Neural cell (in vitro differentiated cells): ENCODE measurements at regions not wholly inside any gene's neighbourhood (a gene's known extent, or its start where the extent isn't known, plus 50 kb on each side); places are given as distances from the start of the nearest gene placed in this dataset.

Experiments
- H2AFZ ChIP-seq: fragments of 200-600, 300-800 bp; sonication (generic), shearing (Covaris generic); 2 replicates; pipeline ENCODE4 v1.6.0; 2014; ENCODE audit warnings: low read depth, mild to moderate bottlenecking, antibody characterized with exemption, low read length, moderate library complexity
- H3F3A ChIP-seq: fragments of 200-600 bp; shearing (Covaris generic); 2 replicates; pipeline ENCODE4 v1.6.1; 2016; ENCODE audit warnings: mild to moderate bottlenecking, moderate library complexity, mixed read lengths, antibody characterized with exemption, low read length; ENCODE audit not compliant: insufficient read depth, poor library complexity, severe bottlenecking
- H3K27ac ChIP-seq: fragments of 200-600, 300-800 bp; sonication (generic), shearing (Covaris generic); 2 replicates; pipeline ENCODE4 v1.5.1; 2014; ENCODE audit warnings: mild to moderate bottlenecking, low read length, moderate library complexity
- H3K27me3 ChIP-seq: fragments of 300-800, 200-600 bp; sonication (generic), shearing (Covaris generic); 2 replicates; pipeline ENCODE4 v1.6.0; 2014; ENCODE audit warnings: mild to moderate bottlenecking, low read depth, low read length, moderate library complexity; ENCODE audit not compliant: insufficient read depth
- H3K36me3 ChIP-seq: fragments of 300-800, 200-600 bp; sonication (generic), shearing (Covaris generic); 2 replicates; pipeline ENCODE4 v1.5.1; 2014; ENCODE audit warnings: mild to moderate bottlenecking, antibody characterized with exemption, low read length, moderate library complexity; ENCODE audit not compliant: insufficient read depth
- H3K4me2 ChIP-seq: fragments of 300-800, 200-600 bp; sonication (generic), shearing (Covaris generic); 2 replicates; pipeline ENCODE4 v1.6.0; 2014; ENCODE audit warnings: mild to moderate bottlenecking, low read length
- H3K4me3 ChIP-seq: fragments of 300-800, 200-600 bp; sonication (generic), shearing (Covaris generic); 2 replicates; pipeline ENCODE4 v1.5.1; 2014; ENCODE audit warnings: mild to moderate bottlenecking, low read length, moderate library complexity
- H3K79me2 ChIP-seq: fragments of 200-600 bp; shearing (Covaris generic); replicated peaks from 2 replicates; pipeline ENCODE4 v1.6.0; 2014; ENCODE audit warnings: mild to moderate bottlenecking, low read length, moderate library complexity; ENCODE audit not compliant: insufficient read depth
- H3K9ac ChIP-seq: fragments of 300-800, 200-600 bp; sonication (generic), shearing (Covaris generic); 2 replicates; pipeline ENCODE4 v1.6.1; 2016; ENCODE audit warnings: mild to moderate bottlenecking, low read length, mixed read lengths
- H3K9me2 ChIP-seq: fragments of 200-600 bp; shearing (Covaris generic); 2 replicates; pipeline ENCODE4 v1.6.1; 2016; ENCODE audit warnings: mild to moderate bottlenecking, low read length, mixed read lengths; ENCODE audit not compliant: insufficient read depth
- H3K9me3 ChIP-seq: fragments of 200-600, 300-800 bp; sonication (generic), shearing (Covaris generic); 2 replicates; pipeline ENCODE4 v1.6.1; 2016; ENCODE audit warnings: mild to moderate bottlenecking, mixed run types, low read length, moderate library complexity, mixed read lengths
- H4K20me1 ChIP-seq: fragments of 200-600 bp; shearing (Covaris generic); 2 replicates; pipeline ENCODE4 v1.6.1; 2016; ENCODE audit warnings: mild to moderate bottlenecking, mixed run types; ENCODE audit not compliant: insufficient read depth
- CTCF ChIP-seq: fragments of 450-650 bp; IDR thresholded peaks from 2 replicates; pipeline ENCODE4 v1.5.1; 2014; ENCODE audit warnings: antibody characterized with exemption, mild to moderate bottlenecking, moderate library complexity; ENCODE audit not compliant: poor library complexity, severe bottlenecking
- EP300 ChIP-seq: fragments of 450-650 bp; conservative IDR thresholded peaks from 2 replicates; pipeline ENCODE4 v1.6.1; 2014; ENCODE audit warnings: antibody characterized with exemption, mild to moderate bottlenecking, moderate library complexity; ENCODE audit not compliant: poor library complexity, severe bottlenecking
- EZH2 ChIP-seq: fragments of 200-600, 300-800 bp; shearing (Covaris generic), sonication (generic); IDR thresholded peaks from 2 replicates; pipeline ENCODE4 v1.6.1; 2014; ENCODE audit warnings: antibody characterized with exemption, low read length, borderline replicate concordance, mild to moderate bottlenecking; ENCODE audit not compliant: insufficient read depth, poor library complexity, severe bottlenecking
- MXI1 ChIP-seq: fragments of 450-650 bp; conservative IDR thresholded peaks from 2 replicates; pipeline ENCODE4 v1.6.1; 2014; ENCODE audit warnings: antibody characterized with exemption, mild to moderate bottlenecking; ENCODE audit not compliant: poor library complexity, severe bottlenecking
- POLR2AphosphoS5 ChIP-seq: IDR thresholded peaks from 2 replicates; pipeline ENCODE4 v1.6.1; 2012
- RAD21 ChIP-seq: fragments of 450-650 bp; conservative IDR thresholded peaks from 2 replicates; pipeline ENCODE4 v1.6.1; 2014; ENCODE audit warnings: antibody characterized with exemption, mild to moderate bottlenecking, moderate library complexity
- REST ChIP-seq: IDR thresholded peaks from 2 replicates; pipeline ENCODE4 v1.6.1; 2012; ENCODE audit warnings: borderline replicate concordance
- SMC3 ChIP-seq: fragments of 450-650 bp; conservative IDR thresholded peaks from 2 replicates; pipeline ENCODE4 v1.6.1; 2014; ENCODE audit warnings: antibody characterized with exemption, mild to moderate bottlenecking, moderate library complexity; ENCODE audit not compliant: poor library complexity
- TAF1 ChIP-seq: IDR thresholded peaks from 2 replicates; pipeline ENCODE4 v1.6.1; 2012; ENCODE audit warnings: low read depth

DNA sequence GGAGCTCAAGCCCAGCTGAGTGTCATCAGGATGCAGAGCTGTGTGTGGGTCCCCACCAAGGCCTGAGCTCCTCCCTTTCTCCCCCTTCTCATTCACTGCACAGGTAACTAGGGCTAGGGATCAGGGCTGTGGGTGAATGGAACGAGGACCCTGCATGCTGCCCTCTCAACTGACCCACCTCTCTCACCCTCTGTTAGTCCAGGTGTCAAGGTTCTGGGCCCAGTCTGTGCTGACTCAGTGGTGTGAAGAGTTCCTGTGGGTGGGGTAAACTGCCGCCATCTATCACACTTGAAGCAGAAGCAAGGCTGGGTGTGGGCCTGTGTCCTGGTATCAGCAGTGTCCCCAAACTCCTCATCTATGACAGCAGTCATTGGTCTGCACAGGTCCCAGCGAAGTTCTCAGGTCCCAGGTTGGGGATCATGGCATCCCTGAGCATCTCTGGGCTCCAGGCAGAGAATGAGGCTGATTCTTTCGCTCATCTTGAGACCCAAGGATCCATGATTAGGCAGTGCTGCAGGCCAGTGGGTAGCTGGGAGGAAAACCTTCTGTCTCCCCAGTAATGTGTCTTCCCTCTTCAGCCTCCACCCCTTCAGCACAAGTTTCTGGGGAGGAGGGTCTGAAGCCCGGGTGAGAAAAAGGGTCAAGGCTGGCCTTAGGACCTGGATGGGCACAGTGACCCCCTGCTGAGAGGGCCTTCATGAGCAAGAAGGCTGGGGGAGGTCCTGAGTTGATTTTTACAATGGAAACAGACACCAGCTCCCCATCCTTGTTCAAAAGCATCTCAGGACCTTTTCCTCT is 109.8 kb downstream of the ZNF280B start:
- no peak overlapping the region for H3K9ac ChIP-seq
- TF ChIP-seq EP300 (no peak), POLR2AphosphoS5 (no peak), REST (no peak), TAF1 (no peak), EZH2 (no peak), RAD21 (no peak), CTCF (no peak), SMC3 (no peak)
- no peaks in the 10 kb centered on the region for H3K9me3 ChIP-seq
- no peak overlapping the region for H3K4me3 ChIP-seq
- no peak overlapping the region for H3K27ac ChIP-seq
- no peaks in the 10 kb centered on the region for H3K79me2 ChIP-seq
- H3K4me2 ChIP-seq: no peak overlapping the region
- no peaks in the 10 kb centered on the region for H4K20me1 ChIP-seq
- no peak overlapping the region for H2AFZ ChIP-seq
- H3K9me2 ChIP-seq: no peaks in the 10 kb centered on the region
- H3K36me3 ChIP-seq: no peaks in the 10 kb centered on the region
- no peaks in the 10 kb centered on the region for H3F3A ChIP-seq
- no peaks in the 10 kb centered on the region for H3K27me3 ChIP-seq

GRCh38 chr22:22400099-22400498 is 108.4 kb downstream of the ZNF280B start:
- TF ChIP-seq POLR2AphosphoS5 (no peak), TAF1 (no peak), SMC3 (no peak), EP300 (no peak), CTCF (no peak), MXI1 (no peak), REST (no peak), RAD21 (no peak), EZH2 (no peak)
- no peaks in the 10 kb centered on the region for H3K9me2 ChIP-seq
- no peak overlapping the region for H3K9ac ChIP-seq
- no peak overlapping the region for H2AFZ ChIP-seq
- no peaks in the 10 kb centered on the region for H3K36me3 ChIP-seq
- H3K27ac ChIP-seq: no peak overlapping the region
- H3K9me3 ChIP-seq: no peaks in the 10 kb centered on the region
- no peak overlapping the region for H3K4me2 ChIP-seq
- H4K20me1 ChIP-seq: no peaks in the 10 kb centered on the region
- H3K79me2 ChIP-seq: no peaks in the 10 kb centered on the region
- no peaks in the 10 kb centered on the region for H3F3A ChIP-seq
- no peak overlapping the region for H3K4me3 ChIP-seq
- H3K27me3 ChIP-seq: no peaks in the 10 kb centered on the region
